CD14-positive monocyte (primary cell): ENCODE measurements at regions not wholly inside any gene's neighbourhood (a gene's known extent, or its start where the extent isn't known, plus 50 kb on each side); places are given as distances from the start of the nearest gene placed in this dataset.

Source experiments
- DNase-seq, 3 donors: peaks; one replicate each; pipeline ENCODE4 v3.0.0-alpha.2; 2011 to 2022
- H2AFZ ChIP-seq: 2 replicates; pipeline ENCODE4 v1.6.0; 2012; ENCODE audit warnings: mild to moderate bottlenecking, low read depth, low read length, inconsistent platforms; ENCODE audit not compliant: insufficient read depth, poor library complexity, severe bottlenecking
- H3K27ac ChIP-seq, 2 donors: 1 replicate in 1 of 2; 2 replicates in 1 of 2; pipeline ENCODE4 v1.5.1; 2012 to 2013; ENCODE audit warnings: low read length in 2 of 2, control low read depth in 1 of 2, inconsistent platforms in 1 of 2, low read depth in 1 of 2, mild to moderate bottlenecking in 1 of 2
- H3K27me3 ChIP-seq, 2 donors: one replicate each; pipeline versions ENCODE4 v1.6.0 to v1.6.1; 2011 to 2013; ENCODE audit warnings: low read length in 2 of 2; ENCODE audit not compliant: control insufficient read depth in 2 of 2, insufficient read depth in 2 of 2
- H3K36me3 ChIP-seq, 2 donors: replicated peaks in 1 of 2; 1 replicate in 1 of 2; 2 replicates in 1 of 2; pipeline versions ENCODE4 v1.5.1 to v1.6.1; 2012 to 2013; ENCODE audit warnings: low read length in 2 of 2, control low read depth in 1 of 2, inconsistent platforms in 1 of 2, mild to moderate bottlenecking in 1 of 2; ENCODE audit not compliant: insufficient read depth in 2 of 2, control insufficient read depth in 1 of 2
- H3K4me1 ChIP-seq, 2 donors: 1 replicate in 1 of 2; 2 replicates in 1 of 2; pipeline versions ENCODE4 v1.5.1 to v1.6.1; 2012 to 2013; ENCODE audit warnings: low read length in 2 of 2, control low read depth in 1 of 2, inconsistent platforms in 1 of 2, mild to moderate bottlenecking in 1 of 2, moderate library complexity in 1 of 2; ENCODE audit not compliant: insufficient read depth in 2 of 2, control insufficient read depth in 1 of 2
- H3K4me2 ChIP-seq: replicated peaks from 2 replicates; pipeline ENCODE3; 2012; ENCODE audit warnings: low read length, moderate library complexity, mild to moderate bottlenecking; ENCODE audit not compliant: poor library complexity, severe bottlenecking; ENCODE audit errors: extremely low read depth
- H3K4me3 ChIP-seq, 3 experiments: fragments of 200-600 bp in 1 of 3; sonication (generic) in 1 of 3; replicated peaks in 1 of 3; 1 replicate in 2 of 3; 2 replicates in 1 of 3; pipeline ENCODE4 v1.5.1; 2011 to 2013; ENCODE audit warnings: low read length in 3 of 3, mild to moderate bottlenecking in 3 of 3, control low read depth in 2 of 3, low read depth in 2 of 3, inconsistent platforms in 1 of 3, moderate library complexity in 1 of 3
- H3K79me2 ChIP-seq: 2 replicates; pipeline ENCODE4 v1.6.0; 2012; ENCODE audit warnings: mild to moderate bottlenecking, control low read depth, inconsistent platforms, low read length, moderate library complexity; ENCODE audit not compliant: insufficient read depth
- H3K9ac ChIP-seq: 2 replicates; pipeline ENCODE4 v1.6.0; 2017; ENCODE audit warnings: low read length, mild to moderate bottlenecking; ENCODE audit not compliant: insufficient read depth, poor library complexity, severe bottlenecking
- H3K9me3 ChIP-seq, 2 donors: replicated peaks in 1 of 2; 1 replicate in 1 of 2; 2 replicates in 1 of 2; pipeline versions ENCODE4 v1.5.1 to v1.6.1; 2012 to 2013; ENCODE audit warnings: low read length in 2 of 2, control low read depth in 1 of 2; ENCODE audit not compliant: control insufficient read depth in 1 of 2, insufficient read depth in 1 of 2
- H4K20me1 ChIP-seq: 2 replicates; pipeline ENCODE4 v1.6.0; 2012; ENCODE audit warnings: mild to moderate bottlenecking, low read length, control low read depth, moderate library complexity; ENCODE audit not compliant: insufficient read depth
- H3K27ac Mint-ChIP-seq, 7 donors: one replicate each; pipeline ENCODE4 v1.8.0; 2020; ENCODE audit warnings: mild to moderate bottlenecking in 7 of 7, mixed read lengths in 7 of 7, moderate library complexity in 6 of 7, inconsistent platforms in 2 of 7
- H3K27me3 Mint-ChIP-seq, 3 donors: one replicate each; pipeline ENCODE4 v1.8.0; 2021 to 2022; ENCODE audit warnings: low read depth in 3 of 3, mild to moderate bottlenecking in 3 of 3, mixed read lengths in 3 of 3, moderate library complexity in 3 of 3, inconsistent platforms in 1 of 3
- H3K36me3 Mint-ChIP-seq, 2 donors: one replicate each; pipeline ENCODE4 v1.8.0; 2020; ENCODE audit warnings: mixed read lengths in 2 of 2, inconsistent platforms in 1 of 2, mild to moderate bottlenecking in 1 of 2
- H3K4me1 Mint-ChIP-seq: one replicate; pipeline ENCODE4 v1.8.0; 2020; ENCODE audit warnings: mild to moderate bottlenecking, mixed read lengths
- H3K4me3 Mint-ChIP-seq, 2 donors: one replicate each; pipeline ENCODE4 v1.8.0; 2020; ENCODE audit warnings: mild to moderate bottlenecking in 2 of 2, mixed read lengths in 2 of 2, moderate library complexity in 1 of 2
- H3K9me3 Mint-ChIP-seq, 7 donors: one replicate each; pipeline ENCODE4 v1.8.0; 2020 to 2022; ENCODE audit warnings: mixed read lengths in 7 of 7, mild to moderate bottlenecking in 6 of 7, moderate library complexity in 6 of 7, inconsistent platforms in 2 of 7
- WGBS: methylation state at CpG from one replicate; pipeline ENCODE4 v1.1.5; 2013; ENCODE audit warnings: missing lambda C conversion rate; ENCODE audit not compliant: insufficient coverage; 5-methylcytosine and 5-hydroxymethylcytosine counted together
- intact Hi-C, 2 donors: fragments of 100-400 bp; cut with micrococcal nuclease; formaldehyde crosslinking; loops; one replicate each; pipeline versions ENCODE4 v1.15.0 to v1.15.1; 2023
- TF ChIP-seq, protein P1 (sequence below): fragments of 200-600 bp; IDR thresholded peaks from one replicate; pipeline ENCODE4 v1.8.0; 2022; ENCODE audit warnings: antibody characterized with exemption, mild to moderate bottlenecking

DNA sequence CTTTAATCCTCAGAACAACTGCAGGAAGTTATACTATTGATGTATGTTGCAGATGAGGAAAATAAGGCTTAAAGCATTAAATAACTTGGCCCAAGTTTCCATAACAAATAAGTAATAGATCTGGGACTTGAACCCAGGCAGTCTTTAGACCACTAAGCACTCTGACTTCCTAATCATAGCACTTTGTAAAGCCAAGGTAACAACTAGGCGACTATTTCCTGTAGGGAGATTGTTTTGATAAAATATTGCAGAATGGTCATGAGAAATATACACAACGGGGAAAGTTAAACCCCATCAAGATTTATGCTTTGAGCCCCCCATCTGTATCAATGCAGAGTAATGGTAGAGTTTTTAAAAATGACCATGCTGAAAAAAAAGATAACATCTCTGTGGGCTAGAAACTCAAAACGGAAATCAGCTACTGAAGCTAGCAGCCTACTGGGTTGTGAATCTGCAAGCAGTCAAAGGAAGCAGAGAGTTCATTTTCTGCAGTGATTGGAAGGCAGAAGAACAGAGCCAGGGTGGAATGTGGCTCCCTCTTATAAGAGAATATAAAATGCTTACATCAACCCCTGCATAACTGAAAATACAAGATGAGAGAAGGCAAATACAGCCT is 111.2 kb upstream of the OLIG2 start:
- H3K36me3 Mint-ChIP-seq: no peaks in the 10 kb centered on the region
- Histone ChIP-seq H3K9ac (no peak overlapping the region), H3K27me3 (peaks cover 3 to 13% of the 10 kb centered on the region in 2 donors), H4K20me1 (no peaks in the 10 kb centered on the region), H3K27ac (no peak overlapping the region), H3K36me3 (no peaks in the 10 kb centered on the region), H2AFZ (no peak overlapping the region), H3K79me2 (no peaks in the 10 kb centered on the region), H3K4me2 (no peak overlapping the region), H3K9me3 (no peaks in the 10 kb centered on the region), H3K4me3 (no peak overlapping the region), H3K4me1 (peaks cover 15 to 16% of the 10 kb centered on the region in 2 donors)
- intact Hi-C loops: no loop called here
- no peak for DNase-seq
- 14% methylated on average over 1 of the region's 3 CpGs for WGBS
- no peak overlapping the region for H3K27ac Mint-ChIP-seq
- H3K4me1 Mint-ChIP-seq: peaks cover 4% of the 10 kb centered on the region
- H3K27me3 Mint-ChIP-seq: peaks cover 4 to 21% (median 12%) of the 10 kb centered on the region in 3 donors
- no peak overlapping the region for H3K4me3 Mint-ChIP-seq
- peaks cover 0 to 7% (median 0%) of the 10 kb centered on the region in 7 donors for H3K9me3 Mint-ChIP-seq
- TF ChIP-seq, protein P1, sequence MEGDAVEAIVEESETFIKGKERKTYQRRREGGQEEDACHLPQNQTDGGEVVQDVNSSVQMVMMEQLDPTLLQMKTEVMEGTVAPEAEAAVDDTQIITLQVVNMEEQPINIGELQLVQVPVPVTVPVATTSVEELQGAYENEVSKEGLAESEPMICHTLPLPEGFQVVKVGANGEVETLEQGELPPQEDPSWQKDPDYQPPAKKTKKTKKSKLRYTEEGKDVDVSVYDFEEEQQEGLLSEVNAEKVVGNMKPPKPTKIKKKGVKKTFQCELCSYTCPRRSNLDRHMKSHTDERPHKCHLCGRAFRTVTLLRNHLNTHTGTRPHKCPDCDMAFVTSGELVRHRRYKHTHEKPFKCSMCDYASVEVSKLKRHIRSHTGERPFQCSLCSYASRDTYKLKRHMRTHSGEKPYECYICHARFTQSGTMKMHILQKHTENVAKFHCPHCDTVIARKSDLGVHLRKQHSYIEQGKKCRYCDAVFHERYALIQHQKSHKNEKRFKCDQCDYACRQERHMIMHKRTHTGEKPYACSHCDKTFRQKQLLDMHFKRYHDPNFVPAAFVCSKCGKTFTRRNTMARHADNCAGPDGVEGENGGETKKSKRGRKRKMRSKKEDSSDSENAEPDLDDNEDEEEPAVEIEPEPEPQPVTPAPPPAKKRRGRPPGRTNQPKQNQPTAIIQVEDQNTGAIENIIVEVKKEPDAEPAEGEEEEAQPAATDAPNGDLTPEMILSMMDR: no peak

DNA sequence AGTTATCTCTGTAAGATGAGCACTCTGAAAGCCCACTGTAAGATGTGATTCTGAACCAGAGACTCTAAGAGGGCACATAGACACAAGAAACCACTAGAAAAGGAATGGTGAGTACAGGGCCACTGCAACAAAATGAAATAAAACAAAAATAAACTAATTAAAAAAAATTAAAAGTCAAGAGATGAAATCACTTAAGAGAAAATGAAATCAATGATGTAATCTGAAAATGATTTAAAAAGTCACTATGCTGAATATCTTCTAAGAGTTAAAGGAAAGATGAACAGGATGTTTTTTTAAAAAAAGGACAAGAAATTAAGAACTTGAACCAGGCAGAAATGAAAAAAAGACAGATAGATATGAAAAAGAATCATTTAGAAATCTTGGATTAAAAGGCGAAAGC is 110.6 kb upstream of the OLIG2 start:
- Mint-ChIP-seq H3K4me1 (peaks cover 4% of the 10 kb centered on the region), H3K4me3 (peak overlapping the region in 1 of 2 donors; percentile 5), H3K27ac (no peak overlapping the region), H3K27me3 (peaks cover 4 to 18% (median 8%) of the 10 kb centered on the region in 3 donors), H3K9me3 (peaks cover 0 to 6% (median 0%) of the 10 kb centered on the region in 7 donors), H3K36me3 (no peaks in the 10 kb centered on the region)
- H3K79me2 ChIP-seq: no peaks in the 10 kb centered on the region
- intact Hi-C loops: no loop called here
- no peaks in the 10 kb centered on the region for H3K36me3 ChIP-seq
- H3K9ac ChIP-seq: no peak overlapping the region
- no peaks in the 10 kb centered on the region for H3K9me3 ChIP-seq
- H3K4me1 ChIP-seq: peaks cover 15 to 16% of the 10 kb centered on the region in 2 donors
- H3K27me3 ChIP-seq: peaks cover 3 to 13% of the 10 kb centered on the region in 2 donors
- H4K20me1 ChIP-seq: no peaks in the 10 kb centered on the region
- TF ChIP-seq, protein P1: no peak
- no peak overlapping the region for H2AFZ ChIP-seq
- H3K27ac ChIP-seq: no peak overlapping the region
- no peak overlapping the region for H3K4me2 ChIP-seq
- no peak for DNase-seq
- WGBS: no CpG with 5 or more reads among the region's 1 CpG
- H3K4me3 ChIP-seq: no peak overlapping the region
